Amygdala (tissue), 56 donors: ENCODE measurements at regions not wholly inside any gene's neighbourhood (a gene's known extent, or its start where the extent isn't known, plus 50 kb on each side); places are given as distances from the start of the nearest gene placed in this dataset.
"Not testable (repeated sequence)": the region's sequence is repeated elsewhere in the genome, so short reads cannot be mapped to it uniquely, and the experiment has no call there.

Experiments
- DNase-seq, 56 donors: peaks; one replicate each; lab custom pipeline; 2025; lab: John Stamatoyannopoulos, UW

DNA sequence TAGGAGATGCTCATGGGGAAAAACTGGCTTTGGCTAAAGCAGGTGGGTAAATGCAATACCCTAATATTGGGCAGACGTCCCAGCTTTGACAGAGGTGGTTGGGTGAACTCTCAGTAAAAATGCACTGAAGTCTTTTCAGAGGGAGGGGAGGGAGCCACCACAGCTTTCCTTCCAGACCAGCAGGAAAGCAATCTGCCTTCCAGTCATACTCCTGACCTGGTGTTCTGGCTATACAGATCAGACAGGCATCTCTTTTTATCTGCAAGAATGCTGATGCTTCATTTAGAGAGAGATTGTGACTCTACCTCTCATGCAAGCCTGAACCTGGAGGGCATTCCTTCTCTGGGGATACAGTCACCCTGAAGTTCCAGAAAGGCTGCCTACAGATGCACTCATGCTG is 52.6 kb upstream of the ICA1 start:
- no peak for DNase-seq

DNA sequence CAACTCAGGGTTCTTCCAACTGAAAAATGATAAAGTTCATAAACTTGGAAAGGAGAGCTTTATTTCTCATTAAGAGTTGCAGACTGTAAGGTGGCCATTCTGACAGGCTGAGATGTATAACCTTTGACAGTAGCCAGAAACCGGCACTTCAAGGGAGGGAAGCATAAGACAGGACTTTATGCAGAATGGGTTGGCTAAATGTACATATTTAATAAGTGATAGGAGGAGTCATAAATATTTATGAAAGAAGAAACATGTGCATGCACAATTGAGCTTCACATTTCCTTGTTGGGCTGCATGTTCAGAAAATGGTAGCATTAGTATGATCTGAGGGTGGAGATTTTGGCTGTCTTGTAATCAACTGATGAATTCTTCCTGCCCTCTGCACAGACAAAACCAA is 57.1 kb upstream of the ICA1 start:
- no peak for DNase-seq

DNA sequence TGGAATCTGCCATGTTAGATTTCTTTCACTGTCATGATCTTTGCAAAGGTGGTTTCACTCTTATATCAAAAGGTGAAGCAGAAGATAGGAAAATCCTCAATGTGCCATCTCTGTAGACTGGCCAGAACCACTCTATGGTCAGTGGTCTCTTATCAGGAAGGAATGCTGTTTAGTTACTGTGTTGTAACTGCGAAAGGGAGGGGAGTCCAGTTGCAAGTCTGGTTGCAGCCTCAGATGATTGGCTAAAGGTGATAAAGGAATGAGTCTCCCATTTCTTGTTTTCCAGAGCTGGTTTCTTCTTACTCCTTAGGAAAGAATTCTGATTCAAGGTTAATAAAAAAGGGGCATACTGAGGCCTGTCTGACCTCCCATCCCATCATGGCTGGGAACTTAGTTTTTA is 58.2 kb upstream of the ICA1 start:
- DNase-seq, result no peak

DNA sequence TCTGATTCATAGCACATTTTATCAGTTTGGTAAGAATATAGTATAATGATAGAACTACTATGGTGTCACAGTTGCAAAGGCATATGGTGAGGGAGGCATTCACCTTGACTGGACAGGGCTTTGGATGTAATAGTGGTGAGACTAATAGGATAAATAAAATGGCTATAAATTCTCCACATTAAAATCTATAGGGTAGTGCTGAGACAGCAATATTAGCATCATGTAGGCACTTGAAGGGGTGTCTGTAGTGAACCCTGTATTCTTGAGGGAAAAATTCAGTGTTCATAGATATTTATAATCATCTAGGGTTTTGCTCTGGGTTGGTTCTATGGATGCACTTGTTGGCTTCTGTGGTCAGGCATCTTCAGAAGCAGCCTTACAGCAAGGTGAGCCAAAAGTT is 59.3 kb upstream of the ICA1 start:
- DNase-seq, result no peak

DNA sequence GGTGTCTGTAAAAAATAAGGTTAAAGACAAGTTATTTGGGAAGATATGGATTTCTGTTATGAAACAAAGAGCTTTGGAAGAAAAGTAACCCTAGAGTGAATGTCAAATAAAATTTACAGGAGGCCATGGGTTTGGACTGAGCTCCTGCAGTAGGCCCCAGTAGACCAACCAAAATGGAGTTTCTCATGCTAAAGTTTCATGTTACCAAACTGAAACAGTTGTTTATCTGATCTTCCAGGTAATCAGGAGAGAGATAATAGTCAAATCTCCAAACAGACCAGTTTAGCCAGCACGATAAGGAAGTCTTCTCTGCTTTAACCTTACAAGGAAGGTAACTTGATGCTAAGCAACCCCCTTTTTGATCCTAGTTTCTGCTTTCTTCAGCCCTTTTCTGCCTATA is 60.7 kb upstream of the ICA1 start:
- DNase-seq, result no peak

DNA sequence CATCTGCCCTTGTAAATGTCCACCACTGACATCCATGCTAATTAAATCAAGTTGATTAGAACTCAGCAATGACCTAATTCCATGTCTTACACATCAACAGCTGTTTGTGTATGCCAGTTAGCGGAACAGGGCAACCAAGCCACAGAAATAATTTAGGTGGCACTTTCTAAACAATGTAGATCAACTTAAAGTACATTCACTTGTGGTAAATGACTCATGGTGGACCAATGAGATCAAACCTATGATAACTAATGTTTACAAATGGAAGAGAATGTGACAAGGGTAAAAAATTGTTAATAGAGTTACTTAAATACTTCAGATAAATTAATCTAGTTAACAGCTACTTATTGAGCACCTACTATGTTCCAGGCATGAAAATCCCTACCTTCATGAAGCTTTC is 63.1 kb upstream of the ICA1 start:
- DNase-seq, result no peak

DNA sequence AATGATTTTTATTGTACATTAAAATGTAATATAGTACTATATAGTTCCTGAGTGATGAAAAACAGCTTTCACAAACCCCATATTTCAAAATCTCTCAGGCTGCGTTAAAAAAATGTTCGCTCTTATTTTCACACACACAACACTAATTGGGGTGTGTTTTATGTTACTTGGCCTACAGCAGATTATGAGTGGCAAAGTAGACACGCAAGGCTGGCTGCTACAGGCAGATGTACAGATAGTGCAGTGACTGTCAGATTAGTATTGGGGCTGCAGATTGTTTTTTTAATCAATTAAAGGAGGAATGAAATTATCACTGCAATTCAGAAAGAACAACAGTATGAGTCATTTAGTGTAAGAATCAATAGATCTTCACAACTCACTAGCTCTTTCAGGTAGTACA is 65.2 kb upstream of the ICA1 start:
- no peak for DNase-seq

DNA sequence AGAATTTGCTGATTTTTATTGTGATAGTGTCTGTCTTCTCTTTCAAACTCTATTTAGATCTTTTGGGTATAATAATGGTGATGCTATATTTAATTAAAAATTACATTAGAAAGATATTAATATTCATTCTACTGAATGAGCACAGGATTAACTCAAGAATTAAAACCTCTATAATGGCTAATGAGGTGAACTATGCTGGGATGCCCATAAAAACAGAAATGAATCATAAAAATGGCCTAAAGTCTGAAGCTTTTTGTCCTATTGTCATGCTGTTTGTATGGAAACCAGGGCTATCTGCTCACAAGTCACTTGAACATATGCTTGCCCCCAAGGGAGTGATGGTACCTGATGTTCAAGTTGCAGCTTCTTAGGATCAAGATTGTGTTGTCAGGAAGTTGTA is 76.2 kb upstream of the ICA1 start:
- DNase-seq, result no peak

DNA sequence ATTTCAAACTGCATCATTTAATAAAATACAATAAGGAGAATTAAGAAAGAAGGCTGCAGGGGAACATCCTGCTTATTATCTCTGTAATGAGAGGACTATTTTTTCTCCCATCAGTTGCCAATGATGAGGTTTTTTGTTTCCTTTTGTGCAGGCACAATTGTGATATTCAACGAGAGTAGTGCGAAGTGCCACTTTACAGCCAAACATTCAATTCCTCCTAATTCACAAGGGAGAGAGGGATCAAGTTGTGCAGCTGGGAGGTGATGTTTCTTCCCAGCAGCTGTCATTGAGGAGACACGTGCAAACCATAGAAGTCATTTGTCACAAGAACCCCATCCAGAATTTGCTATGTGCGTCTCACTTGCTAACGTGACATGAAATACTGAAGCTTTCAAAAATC is 81.6 kb upstream of the ICA1 start:
- DNase-seq, result peak in 11 of 56 donors; percentile 2 to 29 (median 9)

DNA sequence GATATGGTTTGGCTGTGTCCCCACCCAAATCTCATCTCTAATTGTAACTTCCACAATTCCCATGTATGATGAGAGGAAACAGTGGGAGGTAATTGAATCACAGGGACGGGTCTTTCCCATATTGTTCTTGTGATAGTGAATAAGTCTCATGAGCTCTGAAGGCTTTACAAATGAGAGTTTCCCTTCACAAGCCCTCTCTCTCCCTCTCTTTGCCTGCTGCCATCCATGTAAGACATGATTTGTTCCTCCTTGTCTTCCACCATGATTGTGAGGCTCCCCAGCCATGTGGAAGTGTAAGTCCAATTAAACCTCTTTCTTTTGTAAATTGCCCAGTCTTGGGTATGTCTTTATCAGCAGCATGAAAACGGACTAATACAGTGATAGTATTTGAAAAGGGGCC is 85.4 kb upstream of the ICA1 start:
- DNase-seq, result not testable (repeated sequence)

DNA sequence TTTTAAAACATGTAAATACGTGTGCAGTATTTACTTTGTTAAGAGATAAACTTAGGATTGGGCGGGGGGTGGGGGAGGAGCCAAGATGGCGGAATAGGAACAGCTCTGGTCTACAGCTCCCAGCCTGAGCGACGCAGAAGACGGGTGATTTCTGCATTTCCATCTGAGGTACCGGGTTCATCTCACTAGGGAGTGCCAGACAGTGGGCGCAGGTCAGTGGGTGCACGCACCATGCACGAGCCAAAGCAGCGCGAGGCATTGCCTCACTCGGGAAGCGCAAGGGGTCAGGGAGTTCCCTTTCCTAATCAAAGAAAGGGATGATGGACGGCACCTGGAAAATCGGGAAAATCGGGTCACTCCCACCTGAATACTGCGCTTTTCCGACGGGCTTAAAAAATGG is 81.8 kb upstream of the NXPH1 start:
- DNase-seq, result not testable (repeated sequence)

DNA sequence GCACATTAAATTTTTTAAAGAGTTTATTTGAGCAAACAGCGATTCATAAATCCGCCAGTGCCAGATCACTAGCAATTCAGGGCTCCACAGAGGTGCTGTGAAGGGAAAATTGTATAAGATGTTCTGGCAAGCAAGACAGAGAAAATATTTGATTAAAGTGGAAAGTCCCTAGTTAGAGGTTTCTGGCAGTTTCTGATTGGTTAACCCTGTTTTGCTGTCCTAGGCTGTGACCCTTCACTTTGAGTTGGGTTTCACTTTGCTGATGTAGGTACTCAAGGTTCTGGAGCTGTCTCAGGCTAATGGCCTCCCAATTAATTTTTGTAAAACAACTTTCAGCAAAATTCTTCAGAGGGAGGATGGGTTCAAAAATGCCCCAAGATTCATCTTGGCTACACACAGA is 79.4 kb upstream of the NXPH1 start:
- no peak for DNase-seq

DNA sequence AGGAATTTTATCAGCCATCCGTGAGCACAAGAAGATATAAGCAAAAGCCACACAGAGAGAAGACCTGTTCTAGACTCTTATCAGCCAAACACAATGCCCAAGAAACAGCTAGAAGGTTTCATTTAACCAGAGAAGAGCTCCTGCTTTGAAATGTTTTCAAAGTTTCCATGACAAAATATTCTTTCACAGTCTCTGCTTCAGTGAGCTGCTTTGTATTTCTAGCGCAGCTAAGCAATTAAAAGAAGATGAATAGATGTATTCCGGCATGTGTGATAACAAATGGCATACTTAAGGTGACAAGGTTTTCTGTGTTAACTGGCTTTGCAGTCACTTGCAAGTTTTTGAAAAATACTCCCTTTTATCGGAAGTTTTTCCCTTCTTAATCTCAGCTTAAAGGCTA is 78.9 kb upstream of the NXPH1 start:
- DNase-seq, result no peak

DNA sequence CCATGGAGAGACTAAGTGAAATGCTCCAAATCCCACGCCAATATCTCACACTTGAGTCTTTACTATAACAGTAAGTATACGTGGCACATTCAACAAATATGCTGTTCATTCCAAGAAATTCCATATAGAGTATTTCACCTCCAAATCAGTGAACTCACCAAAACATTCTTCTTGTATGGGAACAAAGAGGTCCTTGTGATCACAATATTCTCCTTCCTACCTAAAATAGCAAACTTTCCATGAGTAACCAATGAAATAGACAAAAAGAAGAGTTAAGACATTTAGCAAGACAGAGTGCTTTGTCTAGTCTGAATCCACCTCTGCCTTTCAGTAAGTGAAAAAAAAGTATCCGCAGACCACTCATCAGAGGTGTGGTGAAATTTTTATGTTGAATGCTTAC is 77.3 kb upstream of the NXPH1 start:
- no peak for DNase-seq

DNA sequence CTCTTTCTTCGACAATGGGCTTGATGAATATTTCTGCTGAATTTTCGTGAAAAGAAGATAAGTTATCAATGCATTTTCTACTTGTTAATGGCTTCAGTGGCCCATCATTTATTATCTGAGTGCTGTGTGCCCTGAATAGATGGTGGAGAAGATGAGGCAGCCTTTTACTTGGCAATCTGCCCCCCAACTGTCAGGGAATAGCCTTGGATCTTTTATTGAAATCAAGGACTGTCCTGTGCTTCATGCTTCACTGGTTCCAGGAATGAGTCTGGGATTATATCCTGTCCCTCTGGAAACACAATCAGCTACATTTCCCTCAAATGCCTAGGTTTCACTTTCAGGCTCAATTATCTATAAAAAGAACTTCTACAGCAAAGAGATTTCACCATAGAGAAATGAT is 75.9 kb upstream of the NXPH1 start:
- no peak for DNase-seq

DNA sequence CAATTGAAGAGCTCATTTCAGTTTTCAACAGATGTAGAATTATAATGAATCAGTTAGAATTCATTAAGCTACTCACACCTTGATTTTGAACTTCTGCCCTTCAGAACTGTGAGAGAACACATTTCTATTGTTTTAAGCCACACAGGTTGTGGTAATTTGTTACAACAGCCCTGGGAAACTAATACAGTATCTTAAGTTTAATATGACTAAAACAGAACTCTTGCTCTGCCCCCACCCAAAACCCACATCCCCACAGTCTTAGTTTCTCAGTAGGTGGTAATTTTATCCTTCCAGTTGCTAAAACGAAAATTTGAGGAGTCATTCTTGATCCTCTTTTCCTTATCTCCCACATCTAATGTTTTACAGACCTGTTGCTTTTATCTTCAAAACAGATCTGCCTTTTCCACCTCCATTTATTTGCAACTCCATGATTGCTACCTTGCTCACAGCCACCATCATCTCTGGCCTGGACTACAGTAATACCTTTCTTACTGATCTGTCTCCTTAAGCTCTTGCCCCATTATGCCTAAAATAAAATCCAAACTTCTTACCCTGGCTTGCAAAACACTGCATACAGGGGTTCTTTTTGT is 72.8 kb upstream of the NXPH1 start:
- no peak for DNase-seq

DNA sequence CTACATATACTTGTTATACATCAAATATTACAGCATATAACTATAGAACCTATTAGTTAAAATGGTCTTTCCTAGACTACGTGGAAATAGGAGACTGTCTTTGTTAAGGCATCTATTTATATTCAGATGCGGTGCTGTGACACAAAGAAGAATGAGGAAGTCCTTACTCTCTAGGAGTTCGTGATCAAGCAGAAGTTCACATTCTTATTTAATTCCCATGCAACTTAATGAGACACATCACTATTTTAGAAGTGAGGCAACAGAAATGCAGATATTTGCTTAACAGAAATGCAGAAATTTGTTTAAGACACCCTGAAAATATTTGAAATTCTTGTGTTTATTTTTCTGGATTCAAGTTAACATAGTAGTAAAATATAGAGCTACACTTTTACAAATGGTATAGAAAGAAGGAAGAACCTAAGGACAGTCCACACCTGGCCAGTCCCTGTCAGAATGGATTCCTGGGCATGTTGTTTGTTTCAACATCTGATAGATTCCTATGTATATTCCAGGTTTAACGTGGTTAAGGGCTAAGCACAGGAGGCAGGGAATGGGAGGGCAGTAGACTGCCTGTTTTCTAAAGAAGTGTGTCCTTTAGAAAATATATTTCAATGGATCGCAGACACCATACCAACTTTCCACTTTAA is 70.6 kb upstream of the NXPH1 start:
- no peak for DNase-seq

DNA sequence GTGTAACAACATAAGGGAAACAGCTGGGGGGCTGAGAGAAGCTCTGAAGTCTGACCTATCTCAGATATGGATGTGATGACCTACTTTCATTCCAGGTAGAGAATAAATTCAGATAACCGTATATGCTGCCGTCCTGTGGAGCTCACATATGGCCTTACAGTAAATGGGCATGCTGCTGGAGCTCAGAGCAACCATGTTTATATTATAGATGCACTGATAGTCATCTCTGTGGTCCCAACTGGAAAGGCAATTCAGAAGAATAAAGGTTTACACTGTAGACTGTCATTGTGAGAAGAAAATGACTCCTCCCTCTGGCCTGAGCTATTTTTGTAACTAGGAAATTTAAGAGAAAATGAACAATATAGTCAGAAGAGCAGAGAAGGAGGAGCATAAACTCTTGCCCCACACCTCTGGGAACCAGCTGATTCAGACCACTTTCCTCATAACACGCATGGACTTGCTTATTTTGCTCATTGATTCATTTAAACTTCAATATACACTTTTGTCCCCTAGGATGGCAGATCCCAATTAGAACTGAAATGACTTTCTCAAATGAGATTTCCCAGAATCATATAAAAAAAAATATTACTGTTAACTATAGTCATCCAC is 69.9 kb upstream of the NXPH1 start:
- no peak for DNase-seq

DNA sequence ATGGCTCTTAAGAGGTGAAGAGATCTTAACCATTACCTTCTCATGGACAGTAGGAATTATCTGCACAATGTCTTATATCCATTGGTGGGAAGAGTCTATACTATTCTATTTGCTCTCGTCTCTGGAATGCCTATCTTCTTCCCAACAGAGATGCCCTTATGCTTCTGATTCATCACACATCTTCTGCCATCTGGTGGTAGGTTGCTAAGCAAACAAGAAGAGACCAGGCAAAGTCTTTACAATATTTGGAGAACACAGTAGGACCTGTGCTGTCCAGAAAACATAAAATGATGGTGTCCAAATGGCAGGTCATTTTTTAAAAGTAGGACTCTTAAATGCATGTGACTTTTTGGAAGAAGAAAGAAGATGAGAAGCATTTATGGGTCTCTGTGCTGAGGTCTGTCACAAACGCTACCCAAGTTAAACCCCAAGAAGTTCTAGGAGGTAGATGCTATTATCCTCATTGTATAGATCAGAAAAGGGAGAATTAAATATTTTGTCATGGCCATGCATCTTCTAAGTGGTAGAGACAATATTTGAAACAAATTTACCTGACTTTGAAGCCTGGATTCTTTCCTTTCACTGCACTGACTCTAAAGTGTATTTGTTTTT is 67.8 kb upstream of the NXPH1 start:
- peak in 4 of 56 donors; percentile 2 to 43 (median 14) for DNase-seq

DNA sequence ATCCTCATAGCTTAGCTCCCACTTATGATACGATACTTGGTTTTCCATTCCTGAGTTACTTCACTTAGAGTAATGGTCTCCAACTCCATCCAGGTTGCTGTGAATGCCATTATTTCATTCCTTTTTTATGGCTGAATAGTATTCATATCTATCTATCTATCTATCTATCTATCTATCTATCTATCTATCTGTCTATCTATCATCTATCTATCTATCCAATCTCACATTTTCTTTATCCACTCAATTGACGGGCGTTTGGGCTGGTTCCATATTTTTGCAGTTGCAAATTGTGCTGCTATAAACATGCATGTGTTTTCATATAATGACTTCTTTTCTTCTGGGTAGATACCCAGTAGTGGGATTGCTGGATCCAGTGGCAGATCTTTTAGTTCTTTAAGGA is 65.4 kb upstream of the NXPH1 start:
- DNase-seq, result not testable (repeated sequence)

DNA sequence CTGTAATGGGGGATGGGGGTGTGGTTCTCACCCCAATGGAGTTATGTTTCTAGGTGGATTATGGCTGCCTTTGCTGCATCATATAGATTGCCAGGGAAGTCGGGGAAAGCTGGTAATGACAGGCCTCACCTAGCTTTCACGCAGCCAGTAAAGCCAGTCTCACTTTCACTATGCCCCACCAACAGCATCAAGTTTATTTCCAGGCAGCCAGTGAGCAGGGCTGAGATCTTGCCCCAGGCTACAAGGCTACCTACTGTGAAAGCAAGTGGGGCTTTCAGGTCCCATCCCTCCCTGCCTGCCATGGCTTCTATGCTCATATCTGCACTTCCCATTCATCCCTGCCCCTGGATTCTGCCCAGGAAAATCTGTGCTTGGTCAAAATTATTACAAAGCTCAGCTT is 61.7 kb upstream of the NXPH1 start:
- DNase-seq, result no peak

DNA sequence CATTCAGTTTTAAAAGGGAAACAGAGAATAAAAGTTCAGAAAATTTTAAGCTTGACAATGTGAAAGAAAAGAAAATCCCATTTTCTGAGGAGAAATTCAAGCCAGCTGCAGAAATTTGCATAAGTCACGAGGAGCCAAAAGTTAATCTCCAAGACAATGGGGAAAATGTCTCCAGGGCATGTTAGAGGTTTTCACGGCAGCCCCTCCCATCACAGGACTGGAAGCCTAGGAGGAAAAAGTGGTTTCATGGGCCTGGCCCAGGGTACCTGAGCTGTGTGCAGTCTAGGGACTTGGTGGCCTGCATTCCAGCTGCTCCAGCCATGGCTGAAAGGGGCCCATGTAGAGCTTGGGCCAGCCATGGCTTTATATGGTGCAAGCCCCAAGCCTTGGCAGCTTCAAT is 59.6 kb upstream of the NXPH1 start:
- no peak for DNase-seq
